Loucy (cell line): ENCODE measurements at regions not wholly inside any gene's neighbourhood (a gene's known extent, or its start where the extent isn't known, plus 50 kb on each side); places are given as distances from the start of the nearest gene placed in this dataset.
A peak's percentile ranks its signal among the peaks of the same experiment; 100 is the strongest.

Experiments used
- H2AFZ ChIP-seq: fragments of 200-600 bp; sonication (generic); 2 replicates; pipeline ENCODE4 v1.6.0; 2016; ENCODE audit warnings: antibody characterized with exemption, mild to moderate bottlenecking, low read length, moderate library complexity
- H3F3A ChIP-seq: fragments of 200-600 bp; 2 replicates; pipeline ENCODE4 v1.6.0; 2016; ENCODE audit warnings: antibody characterized with exemption, low read depth, mild to moderate bottlenecking
- H3K27me3 ChIP-seq: fragments of 200-600 bp; sonication (generic); 2 replicates; pipeline ENCODE4 v1.6.1; 2014; ENCODE audit warnings: low read length, mild to moderate bottlenecking; ENCODE audit not compliant: insufficient read depth, poor library complexity, severe bottlenecking
- H3K36me3 ChIP-seq: fragments of 200-600 bp; sonication (generic); 2 replicates; pipeline ENCODE4 v1.6.1; 2016; ENCODE audit warnings: low read length; ENCODE audit not compliant: insufficient read depth
- H3K4me1 ChIP-seq: fragments of 200-600 bp; sonication (generic); 2 replicates; pipeline ENCODE4 v1.5.1; 2014; ENCODE audit warnings: low read length, mild to moderate bottlenecking; ENCODE audit not compliant: insufficient read depth, poor library complexity, severe bottlenecking
- H3K4me2 ChIP-seq: fragments of 200-600 bp; sonication (generic); 2 replicates; pipeline ENCODE4 v1.6.0; 2014; ENCODE audit warnings: antibody characterized with exemption, low read length, low read depth, mild to moderate bottlenecking; ENCODE audit not compliant: poor library complexity, severe bottlenecking
- H3K4me3 ChIP-seq: fragments of 200-600 bp; sonication (generic); 2 replicates; pipeline ENCODE4 v1.5.1; 2014; ENCODE audit warnings: low read length, mild to moderate bottlenecking, mixed read lengths; ENCODE audit not compliant: poor library complexity, severe bottlenecking
- H3K79me2 ChIP-seq: fragments of 200-600 bp; sonication (generic); 2 replicates; pipeline ENCODE4 v1.6.1; 2014; ENCODE audit warnings: low read length; ENCODE audit not compliant: insufficient read depth
- H3K9ac ChIP-seq: fragments of 200-600 bp; sonication (generic); 2 replicates; pipeline ENCODE4 v1.6.0; 2014; ENCODE audit warnings: mild to moderate bottlenecking, low read depth, low read length, moderate library complexity; ENCODE audit not compliant: poor library complexity, severe bottlenecking
- H3K9me2 ChIP-seq: fragments of 200-600 bp; sonication (generic); replicated peaks from 2 replicates; pipeline ENCODE4 v1.6.1; 2016; ENCODE audit warnings: low read depth, low read length, mixed read lengths
- H3K9me3 ChIP-seq: fragments of 200-600 bp; sonication (generic); 2 replicates; pipeline ENCODE4 v1.6.1; 2014; ENCODE audit warnings: mild to moderate bottlenecking, antibody characterized with exemption, low read length, low read depth; ENCODE audit not compliant: insufficient read depth
- H4K20me1 ChIP-seq: fragments of 200-600 bp; sonication (generic); 2 replicates; pipeline ENCODE4 v1.6.0; 2014; ENCODE audit warnings: antibody characterized with exemption, low read length, mild to moderate bottlenecking; ENCODE audit not compliant: insufficient read depth, poor library complexity, severe bottlenecking
- EZH2phosphoT487 ChIP-seq: fragments of 200-600 bp; IDR thresholded peaks from 2 replicates; pipeline ENCODE4 v1.6.1; 2018; ENCODE audit warnings: antibody characterized with exemption, mild to moderate bottlenecking, moderate library complexity, borderline replicate concordance
- TF ChIP-seq, protein P1 (sequence below): fragments of 200-600 bp; sonication (generic); conservative IDR thresholded peaks from 2 replicates; pipeline ENCODE4 v1.5.1; 2014; ENCODE audit warnings: mild to moderate bottlenecking, antibody characterized with exemption, low read length

DNA sequence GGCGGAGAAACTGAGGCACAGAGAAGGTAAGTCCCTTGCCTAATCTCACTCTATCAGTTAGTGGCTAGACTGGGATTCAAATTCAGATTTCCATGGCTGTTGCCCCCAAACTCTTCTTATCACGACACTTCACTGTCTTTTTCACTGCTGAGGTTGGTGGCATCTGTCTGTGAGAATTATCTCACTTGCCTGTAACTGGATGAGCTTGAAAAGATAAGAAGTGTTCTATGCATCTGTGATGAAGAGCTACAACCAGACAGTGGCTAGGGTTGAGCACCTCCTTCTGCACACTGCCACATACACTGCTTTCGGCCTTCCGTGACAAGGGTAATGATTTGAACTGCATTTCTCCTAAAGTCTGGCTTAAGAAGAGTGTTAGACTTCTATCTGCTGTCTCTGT lies 107.9 kb upstream of the TEX13D start:
- peaks cover 72% of the 10 kb centered on the region for H3K4me1 ChIP-seq
- H4K20me1 ChIP-seq, result no peaks in the 10 kb centered on the region
- H3F3A ChIP-seq, result no peaks in the 10 kb centered on the region
- H3K4me2 ChIP-seq, result peak overlapping the region; percentile 63
- H3K9me2 ChIP-seq, result no peaks in the 10 kb centered on the region
- TF ChIP-seq, protein P1, sequence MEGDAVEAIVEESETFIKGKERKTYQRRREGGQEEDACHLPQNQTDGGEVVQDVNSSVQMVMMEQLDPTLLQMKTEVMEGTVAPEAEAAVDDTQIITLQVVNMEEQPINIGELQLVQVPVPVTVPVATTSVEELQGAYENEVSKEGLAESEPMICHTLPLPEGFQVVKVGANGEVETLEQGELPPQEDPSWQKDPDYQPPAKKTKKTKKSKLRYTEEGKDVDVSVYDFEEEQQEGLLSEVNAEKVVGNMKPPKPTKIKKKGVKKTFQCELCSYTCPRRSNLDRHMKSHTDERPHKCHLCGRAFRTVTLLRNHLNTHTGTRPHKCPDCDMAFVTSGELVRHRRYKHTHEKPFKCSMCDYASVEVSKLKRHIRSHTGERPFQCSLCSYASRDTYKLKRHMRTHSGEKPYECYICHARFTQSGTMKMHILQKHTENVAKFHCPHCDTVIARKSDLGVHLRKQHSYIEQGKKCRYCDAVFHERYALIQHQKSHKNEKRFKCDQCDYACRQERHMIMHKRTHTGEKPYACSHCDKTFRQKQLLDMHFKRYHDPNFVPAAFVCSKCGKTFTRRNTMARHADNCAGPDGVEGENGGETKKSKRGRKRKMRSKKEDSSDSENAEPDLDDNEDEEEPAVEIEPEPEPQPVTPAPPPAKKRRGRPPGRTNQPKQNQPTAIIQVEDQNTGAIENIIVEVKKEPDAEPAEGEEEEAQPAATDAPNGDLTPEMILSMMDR, result no peak
- TF ChIP-seq EZH2phosphoT487, result no peak
- no peaks in the 10 kb centered on the region for H3K27me3 ChIP-seq
- no peak overlapping the region for H2AFZ ChIP-seq
- H3K36me3 ChIP-seq, result no peaks in the 10 kb centered on the region
- H3K4me3 ChIP-seq, result no peak overlapping the region
- no peak overlapping the region for H3K9ac ChIP-seq
- no peaks in the 10 kb centered on the region for H3K9me3 ChIP-seq
- no peaks in the 10 kb centered on the region for H3K79me2 ChIP-seq

DNA sequence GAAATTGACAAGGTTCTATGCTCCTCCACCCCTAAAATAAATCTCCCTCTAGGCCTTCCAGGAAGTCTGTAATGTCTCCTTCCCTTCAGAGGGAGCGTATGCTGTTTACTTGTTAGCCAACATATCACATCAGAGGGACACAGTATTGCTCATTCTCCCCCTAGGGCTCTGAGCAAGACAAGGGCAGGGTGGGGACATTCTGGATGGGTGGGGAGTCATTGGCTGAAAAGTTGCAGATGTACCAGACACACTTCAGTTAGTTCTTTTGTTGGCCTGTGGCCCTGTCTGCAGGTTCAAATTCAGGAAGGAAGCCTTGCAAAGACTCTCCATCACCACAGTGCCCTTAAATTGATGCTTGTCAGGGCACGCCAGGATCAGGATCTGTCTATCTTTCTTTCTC lies 106.3 kb upstream of the TEX13D start:
- peaks cover 65% of the 10 kb centered on the region for H3K4me1 ChIP-seq
- no peaks in the 10 kb centered on the region for H3K9me3 ChIP-seq
- no peak overlapping the region for H3K4me3 ChIP-seq
- peak overlapping the region; percentile 69; the same call in 1 of the 2 replicates for H2AFZ ChIP-seq
- no peaks in the 10 kb centered on the region for H3K79me2 ChIP-seq
- H3K9ac ChIP-seq, result peak overlapping the region; percentile 65
- H3F3A ChIP-seq, result no peaks in the 10 kb centered on the region
- no peak for TF ChIP-seq EZH2phosphoT487
- TF ChIP-seq, protein P1, result no peak
- peak overlapping the region; percentile 48 for H3K4me2 ChIP-seq
- H3K36me3 ChIP-seq, result no peaks in the 10 kb centered on the region
- H3K27me3 ChIP-seq, result no peaks in the 10 kb centered on the region
- no peaks in the 10 kb centered on the region for H4K20me1 ChIP-seq
- H3K9me2 ChIP-seq, result no peaks in the 10 kb centered on the region

DNA sequence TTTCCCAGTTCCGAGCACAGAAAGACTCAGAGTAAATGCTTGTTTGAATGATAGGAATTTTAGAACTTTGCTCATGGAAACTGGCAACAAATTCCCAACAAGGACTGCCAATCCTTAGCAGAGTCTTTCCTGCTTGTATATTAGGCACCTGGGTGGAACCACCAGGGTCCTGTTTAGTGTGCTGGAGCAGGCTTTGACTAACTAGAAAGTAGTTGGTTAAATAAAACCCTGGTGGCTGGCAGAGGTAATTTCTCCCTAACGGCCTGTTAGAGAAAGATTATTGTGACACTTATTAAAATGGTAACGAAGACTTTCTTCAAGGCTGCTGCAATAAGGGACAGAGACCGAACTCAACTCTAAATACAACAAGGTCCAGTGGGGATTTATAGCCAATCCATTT lies 103.6 kb upstream of the TEX13D start:
- Histone ChIP-seq H3K4me2 (no peak overlapping the region), H3K4me3 (no peak overlapping the region), H3K79me2 (no peaks in the 10 kb centered on the region), H2AFZ (no peak overlapping the region), H3K27me3 (no peaks in the 10 kb centered on the region), H3F3A (no peaks in the 10 kb centered on the region), H3K9ac (no peak overlapping the region), H3K36me3 (no peaks in the 10 kb centered on the region), H3K9me3 (no peaks in the 10 kb centered on the region), H3K4me1 (peaks cover 45% of the 10 kb centered on the region), H4K20me1 (no peaks in the 10 kb centered on the region), H3K9me2 (no peaks in the 10 kb centered on the region)
- no peak for TF ChIP-seq EZH2phosphoT487
- TF ChIP-seq, protein P1, result peak; percentile 38
